HuH-7.5 (cell line): ENCODE measurements at regions not wholly inside any gene's neighbourhood (a gene's known extent, or its start where the extent isn't known, plus 50 kb on each side); places are given as distances from the start of the nearest gene placed in this dataset.

Experiments
- DNase-seq: peaks from one replicate; pipeline ENCODE4 v3.0.0; 2011; ENCODE audit warnings: low spot score

- no peak for DNase-seq
Measured at GRCh38 chr4:22336822-22337221, 179.0 kb downstream of the ADGRA3 start.

- no peak for DNase-seq
Measured at GRCh38 chr4:22334155-22334554, 181.7 kb downstream of the ADGRA3 start.

GRCh38 chr4:22324422-22324821, 191.4 kb downstream of the ADGRA3 start:
- DNase-seq, result no peak

- no peak for DNase-seq
Measured at GRCh38 chr4:22323691-22324090, 192.2 kb downstream of the ADGRA3 start.

- no peak for DNase-seq
Measured at GRCh38 chr4:22322996-22323395, 192.9 kb downstream of the ADGRA3 start.

GRCh38 chr4:22315628-22316027, 200.2 kb downstream of the ADGRA3 start:
- no peak for DNase-seq

GRCh38 chr4:22313976-22314375, 201.9 kb downstream of the ADGRA3 start:
- DNase-seq, result no peak

- no peak for DNase-seq
Measured at GRCh38 chr4:22312113-22312512, 203.8 kb downstream of the ADGRA3 start.

GRCh38 chr4:22301253-22301652, 214.6 kb downstream of the ADGRA3 start:
- DNase-seq, result no peak

- no peak for DNase-seq
Measured at GRCh38 chr4:22299678-22300077, 216.2 kb downstream of the ADGRA3 start.

GRCh38 chr4:22287631-22288030, 228.2 kb downstream of the ADGRA3 start:
- DNase-seq, result no peak

- DNase-seq, result no peak
Measured at GRCh38 chr4:22268350-22269025, 247.4 kb downstream of the ADGRA3 start.

- no peak for DNase-seq
Measured at GRCh38 chr4:22264261-22264660, 251.6 kb downstream of the ADGRA3 start.

- DNase-seq, result no peak
Measured at GRCh38 chr4:22253431-22253830, 262.4 kb downstream of the ADGRA3 start.

GRCh38 chr4:22246847-22247246, 269.0 kb downstream of the ADGRA3 start:
- DNase-seq, result no peak

- DNase-seq, result no peak
Measured at GRCh38 chr4:22245294-22245693, 270.6 kb downstream of the ADGRA3 start.

- no peak for DNase-seq
Measured at GRCh38 chr4:22241415-22241814, 274.5 kb downstream of the ADGRA3 start.

GRCh38 chr4:22240814-22241213, 275.1 kb downstream of the ADGRA3 start:
- no peak for DNase-seq

GRCh38 chr4:22238742-22239141, 277.1 kb downstream of the ADGRA3 start:
- DNase-seq, result no peak

- DNase-seq, result peak; percentile 16
Measured at GRCh38 chr4:22237846-22238494, 277.9 kb downstream of the ADGRA3 start.

- DNase-seq, result no peak
Measured at GRCh38 chr4:22237155-22237751, 278.6 kb downstream of the ADGRA3 start.

- DNase-seq, result no peak
Measured at GRCh38 chr4:22235698-22236097, 280.2 kb downstream of the ADGRA3 start.

GRCh38 chr4:22233230-22233629, 282.6 kb downstream of the ADGRA3 start:
- DNase-seq, result no peak

- DNase-seq, result no peak
Measured at GRCh38 chr4:22220965-22221364, 272.4 kb upstream of the KCNIP4 start.
